ENCODE measurements at regions not wholly inside any gene's neighbourhood (a gene's known extent, or its start where the extent isn't known, plus 50 kb on each side); places are given as distances from the start of the nearest gene placed in this dataset.
A peak's percentile ranks its signal among the peaks of the same experiment; 100 is the strongest.

DNA sequence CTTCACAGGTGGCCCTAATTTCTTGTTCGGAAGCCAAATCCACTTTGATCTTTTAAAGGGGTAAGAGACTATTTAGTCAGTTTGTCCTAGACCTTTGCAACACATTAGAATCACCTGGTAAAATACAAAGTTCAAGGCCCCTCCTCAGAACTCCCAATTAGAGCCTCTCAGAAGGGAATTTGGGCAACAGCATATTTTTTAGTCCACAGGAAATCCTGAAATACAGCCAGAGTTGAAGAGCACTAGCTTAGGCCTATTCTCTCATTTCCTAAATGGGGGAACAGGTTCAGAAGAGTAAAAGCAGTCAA lies 151.3 kb upstream of the FSCB start:
- TF ChIP-seq, protein P1, sequence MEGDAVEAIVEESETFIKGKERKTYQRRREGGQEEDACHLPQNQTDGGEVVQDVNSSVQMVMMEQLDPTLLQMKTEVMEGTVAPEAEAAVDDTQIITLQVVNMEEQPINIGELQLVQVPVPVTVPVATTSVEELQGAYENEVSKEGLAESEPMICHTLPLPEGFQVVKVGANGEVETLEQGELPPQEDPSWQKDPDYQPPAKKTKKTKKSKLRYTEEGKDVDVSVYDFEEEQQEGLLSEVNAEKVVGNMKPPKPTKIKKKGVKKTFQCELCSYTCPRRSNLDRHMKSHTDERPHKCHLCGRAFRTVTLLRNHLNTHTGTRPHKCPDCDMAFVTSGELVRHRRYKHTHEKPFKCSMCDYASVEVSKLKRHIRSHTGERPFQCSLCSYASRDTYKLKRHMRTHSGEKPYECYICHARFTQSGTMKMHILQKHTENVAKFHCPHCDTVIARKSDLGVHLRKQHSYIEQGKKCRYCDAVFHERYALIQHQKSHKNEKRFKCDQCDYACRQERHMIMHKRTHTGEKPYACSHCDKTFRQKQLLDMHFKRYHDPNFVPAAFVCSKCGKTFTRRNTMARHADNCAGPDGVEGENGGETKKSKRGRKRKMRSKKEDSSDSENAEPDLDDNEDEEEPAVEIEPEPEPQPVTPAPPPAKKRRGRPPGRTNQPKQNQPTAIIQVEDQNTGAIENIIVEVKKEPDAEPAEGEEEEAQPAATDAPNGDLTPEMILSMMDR (IDR thresholded peaks at IDR 0.05) = no peak
- DNase-seq = no peak
- peaks cover 3% of the 10 kb centered on the region for H3K27me3 Mint-ChIP-seq (ENCODE audit: low read depth, poor library complexity)
- H3K36me3 Mint-ChIP-seq (ENCODE audit: low read depth) = no peaks in the 10 kb centered on the region
- H3K4me3 Mint-ChIP-seq = no peak overlapping the region
- H3K4me1 Mint-ChIP-seq = no peaks in the 10 kb centered on the region
- H3K9me3 Mint-ChIP-seq = no peaks in the 10 kb centered on the region
- no peak overlapping the region for H3K27ac Mint-ChIP-seq

DNA sequence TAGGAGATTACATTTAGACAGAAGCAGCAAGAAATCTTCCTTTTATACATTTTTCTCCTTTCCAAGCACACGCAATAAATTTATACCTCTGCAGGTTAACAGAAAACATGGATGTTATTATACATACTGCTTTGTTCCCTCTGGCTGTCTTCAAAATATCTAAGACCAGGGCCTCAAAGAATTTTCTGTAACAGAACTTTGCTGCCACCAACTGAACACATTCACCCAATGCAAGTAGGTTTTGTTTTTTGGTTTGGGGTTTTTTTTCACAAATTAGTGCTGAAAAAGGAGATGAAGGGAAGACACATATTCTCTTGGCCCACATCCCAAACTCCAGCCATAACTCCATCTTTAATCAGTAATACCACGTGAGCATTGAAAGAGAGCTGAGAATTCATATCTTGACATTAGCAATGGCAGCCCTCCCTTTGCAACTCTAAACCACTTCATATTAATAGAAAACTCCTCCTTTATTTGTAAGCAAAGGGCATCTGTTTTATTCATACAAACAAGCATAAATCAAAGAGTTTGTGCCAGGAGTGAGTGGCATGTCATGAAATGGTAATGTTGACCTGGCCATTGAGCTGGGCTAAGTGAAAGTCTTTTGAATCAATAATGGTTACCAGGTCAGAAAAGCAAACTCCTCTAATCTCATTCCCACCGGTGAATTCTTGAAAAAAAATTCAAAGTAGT lies 150.8 kb upstream of the FSCB start:
- H3K36me3 Mint-ChIP-seq (ENCODE audit: low read depth) = no peaks in the 10 kb centered on the region
- TF ChIP-seq, protein P1 (IDR thresholded peaks at IDR 0.05) = peak; percentile 43
- no peak for DNase-seq
- H3K27ac Mint-ChIP-seq = no peak overlapping the region
- peaks cover 3% of the 10 kb centered on the region for H3K27me3 Mint-ChIP-seq (ENCODE audit: low read depth, poor library complexity)
- H3K9me3 Mint-ChIP-seq = no peaks in the 10 kb centered on the region
- no peaks in the 10 kb centered on the region for H3K4me1 Mint-ChIP-seq
- no peak overlapping the region for H3K4me3 Mint-ChIP-seq

DNA sequence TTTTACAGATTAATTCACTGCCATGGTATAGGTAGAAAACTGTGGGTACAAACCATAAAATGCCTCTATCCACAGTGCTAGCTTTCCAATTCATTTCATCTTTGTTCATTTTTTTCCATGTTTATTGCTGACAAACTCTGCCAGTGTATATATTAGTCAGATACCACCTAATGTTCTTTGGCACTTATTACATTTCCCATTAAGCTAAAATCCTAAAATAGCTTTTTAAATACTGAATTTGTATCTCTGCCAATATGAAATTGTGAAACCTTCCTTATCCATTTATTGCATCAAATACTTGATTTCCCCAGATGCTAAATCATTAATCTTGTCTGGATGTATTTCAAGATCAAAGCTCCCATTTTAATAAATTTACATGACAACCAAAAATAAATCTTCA lies 150.1 kb upstream of the FSCB start:
- Mint-ChIP-seq H3K27me3 (ENCODE audit: low read depth, poor library complexity) (peaks cover 3% of the 10 kb centered on the region), H3K4me1 (no peaks in the 10 kb centered on the region), H3K27ac (no peak overlapping the region), H3K4me3 (no peak overlapping the region), H3K9me3 (no peaks in the 10 kb centered on the region), H3K36me3 (ENCODE audit: low read depth) (no peaks in the 10 kb centered on the region)
- TF ChIP-seq, protein P1 (IDR thresholded peaks at IDR 0.05) = no peak
- no peak for DNase-seq

DNA sequence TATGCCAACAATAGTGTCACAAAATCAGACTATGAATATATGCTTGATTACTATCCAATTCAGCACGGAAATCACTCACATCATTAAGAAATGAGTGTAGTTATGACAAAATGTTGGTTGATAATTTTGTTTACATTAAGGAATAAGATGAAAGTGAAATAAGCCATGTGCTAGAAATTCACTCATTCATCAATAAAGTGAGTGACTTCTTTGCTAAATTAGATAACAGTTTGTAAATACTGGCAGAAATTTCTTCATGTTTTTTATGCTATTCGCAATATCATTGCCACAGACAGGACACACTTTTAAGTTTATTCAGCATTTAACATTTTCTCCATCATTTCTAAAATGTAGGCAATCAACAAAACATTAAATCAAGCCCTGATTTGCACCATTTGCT lies 147.5 kb upstream of the FSCB start:
- H3K36me3 Mint-ChIP-seq (ENCODE audit: low read depth) = no peaks in the 10 kb centered on the region

DNA sequence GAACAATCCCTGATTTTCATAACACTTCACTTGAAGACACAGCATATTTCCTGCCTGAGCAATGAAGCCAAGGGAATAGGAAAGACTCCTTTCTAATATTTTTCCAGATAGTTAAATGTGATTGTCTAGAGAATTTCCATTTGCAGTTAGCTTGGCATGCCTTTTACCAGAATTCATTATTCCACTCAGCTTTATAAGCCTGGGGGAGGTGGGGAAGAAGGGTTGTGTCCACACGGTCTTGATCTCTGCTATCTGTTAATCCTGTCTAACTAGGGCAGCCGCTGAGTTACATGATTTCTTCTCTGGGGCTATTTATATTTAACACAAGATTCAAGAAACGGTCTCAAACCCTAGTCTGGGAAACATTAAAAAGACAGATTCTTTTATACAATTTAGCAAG lies 146.6 kb upstream of the FSCB start:
- no peak overlapping the region for H3K27ac Mint-ChIP-seq
- H3K36me3 Mint-ChIP-seq (ENCODE audit: low read depth) = no peaks in the 10 kb centered on the region
- TF ChIP-seq, protein P1 (IDR thresholded peaks at IDR 0.05) = no peak
- DNase-seq = no peak
- H3K4me3 Mint-ChIP-seq = no peak overlapping the region
- no peaks in the 10 kb centered on the region for H3K27me3 Mint-ChIP-seq (ENCODE audit: low read depth, poor library complexity)
- H3K9me3 Mint-ChIP-seq = no peaks in the 10 kb centered on the region
- no peaks in the 10 kb centered on the region for H3K4me1 Mint-ChIP-seq

More for the DNA sequence above, 147.5 kb upstream of the FSCB start:
- H3K27me3 Mint-ChIP-seq (ENCODE audit: low read depth, poor library complexity) = peaks cover 3% of the 10 kb centered on the region
- no peak for DNase-seq
- H3K4me1 Mint-ChIP-seq = no peaks in the 10 kb centered on the region
- TF ChIP-seq, protein P1 (IDR thresholded peaks at IDR 0.05) = no peak
- H3K9me3 Mint-ChIP-seq = no peaks in the 10 kb centered on the region
- no peak overlapping the region for H3K4me3 Mint-ChIP-seq
- H3K27ac Mint-ChIP-seq = no peak overlapping the region

DNA sequence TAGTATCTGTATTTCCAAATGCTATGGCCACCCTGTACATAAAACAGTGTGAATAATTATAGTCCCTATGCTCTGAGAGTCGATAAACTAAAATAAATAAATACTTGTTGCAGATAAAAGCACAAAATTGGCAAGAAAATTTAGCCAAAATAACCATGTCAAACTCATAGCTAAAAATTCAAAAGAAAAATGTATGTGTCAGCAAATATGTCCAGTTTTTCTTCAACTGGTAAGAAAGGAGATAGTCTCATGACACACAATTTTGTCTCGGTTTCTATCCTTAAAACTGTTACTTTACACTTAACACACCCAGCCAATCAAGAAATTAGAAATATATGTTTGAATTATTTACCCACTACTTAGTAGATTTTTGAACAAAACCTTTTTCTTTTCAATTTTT lies 145.6 kb upstream of the FSCB start:
- TF ChIP-seq, protein P1 (IDR thresholded peaks at IDR 0.05) = no peak
- H3K4me1 Mint-ChIP-seq = no peaks in the 10 kb centered on the region
- no peaks in the 10 kb centered on the region for H3K27me3 Mint-ChIP-seq (ENCODE audit: low read depth, poor library complexity)
- H3K9me3 Mint-ChIP-seq = no peaks in the 10 kb centered on the region
- H3K4me3 Mint-ChIP-seq = no peak overlapping the region
- no peak for DNase-seq
- H3K36me3 Mint-ChIP-seq (ENCODE audit: low read depth) = no peaks in the 10 kb centered on the region
- H3K27ac Mint-ChIP-seq = no peak overlapping the region

Data from nephron progenitor cell (in vitro differentiated cells).